ENCODE measurements at regions not wholly inside any gene's neighbourhood (a gene's known extent, or its start where the extent isn't known, plus 50 kb on each side); places are given as distances from the start of the nearest gene placed in this dataset.

GRCh38 chr6:22035690-22036089, 261.1 kb downstream of the PRL start:
- TF ChIP-seq, protein P1, sequence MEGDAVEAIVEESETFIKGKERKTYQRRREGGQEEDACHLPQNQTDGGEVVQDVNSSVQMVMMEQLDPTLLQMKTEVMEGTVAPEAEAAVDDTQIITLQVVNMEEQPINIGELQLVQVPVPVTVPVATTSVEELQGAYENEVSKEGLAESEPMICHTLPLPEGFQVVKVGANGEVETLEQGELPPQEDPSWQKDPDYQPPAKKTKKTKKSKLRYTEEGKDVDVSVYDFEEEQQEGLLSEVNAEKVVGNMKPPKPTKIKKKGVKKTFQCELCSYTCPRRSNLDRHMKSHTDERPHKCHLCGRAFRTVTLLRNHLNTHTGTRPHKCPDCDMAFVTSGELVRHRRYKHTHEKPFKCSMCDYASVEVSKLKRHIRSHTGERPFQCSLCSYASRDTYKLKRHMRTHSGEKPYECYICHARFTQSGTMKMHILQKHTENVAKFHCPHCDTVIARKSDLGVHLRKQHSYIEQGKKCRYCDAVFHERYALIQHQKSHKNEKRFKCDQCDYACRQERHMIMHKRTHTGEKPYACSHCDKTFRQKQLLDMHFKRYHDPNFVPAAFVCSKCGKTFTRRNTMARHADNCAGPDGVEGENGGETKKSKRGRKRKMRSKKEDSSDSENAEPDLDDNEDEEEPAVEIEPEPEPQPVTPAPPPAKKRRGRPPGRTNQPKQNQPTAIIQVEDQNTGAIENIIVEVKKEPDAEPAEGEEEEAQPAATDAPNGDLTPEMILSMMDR (IDR thresholded peaks at IDR 0.05; ENCODE audit: insufficient read depth, low read length), result no peak
- DNase-seq (ENCODE audit: low read depth), result no peak
- no peak overlapping the region for H3K4me3 ChIP-seq (ENCODE audit: low read depth, low read length)

DNA sequence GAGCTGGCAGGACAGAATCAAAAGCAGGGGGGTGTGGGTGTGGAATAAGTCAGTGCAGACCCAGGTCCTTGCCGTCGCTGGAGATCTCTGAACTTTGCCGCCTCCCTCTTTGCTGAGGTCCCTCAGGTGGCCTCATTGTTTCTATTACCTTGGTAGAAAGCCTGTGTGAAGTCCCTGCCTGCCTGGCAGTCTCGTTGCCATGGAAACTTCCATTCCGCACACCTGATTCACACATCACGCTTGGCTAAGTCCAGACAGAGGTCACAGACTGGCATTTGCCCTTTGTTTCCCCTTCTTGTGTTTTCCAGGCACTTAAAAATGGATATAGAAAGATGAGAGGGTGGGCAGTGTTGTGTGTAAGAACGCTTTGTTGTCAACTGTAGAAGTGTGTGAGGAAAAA, 260.6 kb downstream of the PRL start:
- H3K4me3 ChIP-seq (ENCODE audit: low read depth, low read length), result no peak overlapping the region
- TF ChIP-seq, protein P1 (IDR thresholded peaks at IDR 0.05; ENCODE audit: insufficient read depth, low read length), result no peak
- no peak for DNase-seq (ENCODE audit: low read depth)

DNA sequence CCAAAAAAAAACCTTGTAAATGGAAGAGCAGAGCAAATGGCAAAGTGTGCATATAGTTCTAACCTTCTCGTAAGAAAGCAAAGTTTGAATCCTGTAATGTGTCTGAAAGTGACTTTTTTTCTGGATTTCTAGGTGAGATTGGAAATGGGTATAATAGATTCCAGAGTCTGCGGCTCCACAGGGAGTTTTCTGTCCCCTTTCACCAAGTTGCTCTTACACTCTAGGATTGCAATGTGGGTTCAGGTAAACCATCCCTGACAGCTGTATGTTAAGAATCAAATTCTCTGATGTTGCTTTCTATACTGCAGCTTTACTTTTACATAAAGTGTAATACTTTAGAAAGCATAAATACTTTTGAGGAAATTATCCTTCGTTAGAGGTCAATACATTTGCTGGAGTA, 260.1 kb downstream of the PRL start:
- H3K4me3 ChIP-seq (ENCODE audit: low read depth, low read length), result no peak overlapping the region
- TF ChIP-seq, protein P1 (IDR thresholded peaks at IDR 0.05; ENCODE audit: insufficient read depth, low read length), result no peak
- no peak for DNase-seq (ENCODE audit: low read depth)

GRCh38 chr6:22041797-22042480, 254.9 kb downstream of the PRL start:
- H3K4me3 ChIP-seq (ENCODE audit: low read depth, low read length), result no peak overlapping the region
- peak; percentile 68 for DNase-seq (ENCODE audit: low read depth)
- TF ChIP-seq, protein P1 (IDR thresholded peaks at IDR 0.05; ENCODE audit: insufficient read depth, low read length), result no peak

DNA sequence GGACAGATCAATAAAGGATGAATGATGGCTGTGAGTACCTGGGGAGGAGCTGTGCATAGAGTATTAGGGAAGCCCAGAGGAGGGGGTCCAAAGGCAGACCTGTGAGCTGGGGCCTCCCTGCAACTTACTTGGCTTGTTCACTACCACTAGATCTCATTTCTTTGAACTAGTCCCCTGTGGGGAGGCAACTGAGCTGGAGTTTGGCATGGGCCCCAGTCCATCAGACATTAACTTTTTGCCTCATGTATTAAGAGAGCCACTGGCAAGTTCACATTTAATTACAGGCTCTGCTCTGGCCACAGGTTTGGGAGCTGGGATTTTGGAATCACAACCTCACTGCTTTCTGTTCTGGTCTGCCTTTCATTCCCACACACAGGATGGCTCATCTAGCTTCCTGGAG, 254.1 kb downstream of the PRL start:
- H3K4me3 ChIP-seq (ENCODE audit: low read depth, low read length), result no peak overlapping the region
- TF ChIP-seq, protein P1 (IDR thresholded peaks at IDR 0.05; ENCODE audit: insufficient read depth, low read length), result no peak
- peak; percentile 57 for DNase-seq (ENCODE audit: low read depth)

DNA sequence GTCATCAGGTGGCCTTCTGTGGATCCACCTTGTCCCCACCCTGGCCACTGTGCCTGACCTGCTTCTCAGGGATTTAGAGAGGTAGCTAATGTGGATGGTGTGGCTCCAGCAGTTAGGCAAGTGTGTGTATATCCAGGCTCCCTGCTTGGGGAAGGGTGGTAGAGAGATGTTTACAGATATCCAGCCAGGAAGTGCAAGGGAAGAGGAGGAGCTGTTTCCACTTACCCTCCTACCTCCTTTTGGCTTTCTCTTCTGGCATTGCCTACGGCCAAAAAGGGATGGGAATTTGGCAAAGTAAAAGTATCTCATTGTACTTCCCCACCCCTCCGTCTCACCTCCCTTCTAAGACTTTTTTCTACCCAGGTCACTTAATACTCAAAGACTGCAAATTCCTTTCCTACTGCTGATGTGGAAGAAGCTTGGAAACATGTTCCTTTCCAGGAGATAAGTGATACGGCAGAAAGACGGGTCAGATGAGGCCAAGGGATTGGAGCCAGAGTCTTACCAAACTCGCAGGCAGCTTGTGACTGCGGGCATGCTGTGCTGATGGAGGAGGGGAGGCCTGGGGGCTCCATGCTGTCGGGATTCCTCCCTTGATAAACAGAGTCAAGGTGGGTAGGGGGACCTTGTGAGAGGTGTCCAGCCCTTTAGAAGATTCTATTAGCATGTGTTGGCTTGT, 253.4 kb downstream of the PRL start:
- TF ChIP-seq, protein P1 (IDR thresholded peaks at IDR 0.05; ENCODE audit: insufficient read depth, low read length), result no peak
- peak overlapping the region; percentile 50 for H3K4me3 ChIP-seq (ENCODE audit: low read depth, low read length)
- peak; percentile 85 for DNase-seq (ENCODE audit: low read depth)
